CD4-positive, alpha-beta T cell treated with Interleukin-2 at 100 ng/mL for 4 hours (primary cell): ENCODE measurements at regions not wholly inside any gene's neighbourhood (a gene's known extent, or its start where the extent isn't known, plus 50 kb on each side); places are given as distances from the start of the nearest gene placed in this dataset.
"Not testable (repeated sequence)": the region's sequence is repeated elsewhere in the genome, so short reads cannot be mapped to it uniquely, and the experiment has no call there.

Experiments
- DNase-seq: peaks from one replicate; pipeline ENCODE4 v3.0.0-alpha.2; 2020; ENCODE audit warnings: low spot score

GRCh38 chr1:43108080-43108479 lies 64.0 kb downstream of the EBNA1BP2 start:
- DNase-seq, result no peak

- DNase-seq, result no peak
Measured at GRCh38 chr1:43107664-43108063, 64.4 kb downstream of the EBNA1BP2 start.

- no peak for DNase-seq
Measured at GRCh38 chr1:43104027-43104763, 67.9 kb downstream of the EBNA1BP2 start.

GRCh38 chr1:43101061-43101460 lies 71.0 kb downstream of the EBNA1BP2 start:
- DNase-seq, result no peak

- DNase-seq, result no peak
Measured at GRCh38 chr1:43098200-43098599, 73.9 kb downstream of the EBNA1BP2 start.

GRCh38 chr1:43096528-43096927 lies 75.6 kb downstream of the EBNA1BP2 start:
- not testable (repeated sequence) for DNase-seq

GRCh38 chr1:43090812-43091211 lies 81.3 kb downstream of the EBNA1BP2 start:
- DNase-seq, result not testable (repeated sequence)

GRCh38 chr1:43090157-43090556 lies 81.9 kb downstream of the EBNA1BP2 start:
- not testable (repeated sequence) for DNase-seq

GRCh38 chr1:43083375-43083891 lies 88.7 kb downstream of the EBNA1BP2 start:
- no peak for DNase-seq

GRCh38 chr1:43082740-43083139 lies 89.3 kb downstream of the EBNA1BP2 start:
- no peak for DNase-seq

GRCh38 chr1:43077273-43077672 lies 94.8 kb downstream of the EBNA1BP2 start:
- DNase-seq, result no peak

GRCh38 chr1:43074709-43075108 lies 97.4 kb downstream of the EBNA1BP2 start:
- DNase-seq, result no peak

- DNase-seq, result no peak
Measured at GRCh38 chr1:43074244-43074643, 97.8 kb downstream of the EBNA1BP2 start.

GRCh38 chr1:43073490-43074230 lies 98.4 kb downstream of the EBNA1BP2 start:
- peak; percentile 82 for DNase-seq

- no peak for DNase-seq
Measured at GRCh38 chr1:43072314-43072713, 99.8 kb downstream of the EBNA1BP2 start.

GRCh38 chr1:43071241-43071640 lies 100.8 kb downstream of the EBNA1BP2 start:
- no peak for DNase-seq

GRCh38 chr1:43069461-43070050 lies 102.5 kb downstream of the EBNA1BP2 start:
- no peak for DNase-seq

GRCh38 chr1:43068911-43069310 lies 103.2 kb downstream of the EBNA1BP2 start:
- no peak for DNase-seq

- peak; percentile 9 for DNase-seq
Measured at GRCh38 chr1:43067977-43068751, 103.9 kb downstream of the EBNA1BP2 start.

GRCh38 chr1:43067233-43067745 lies 104.8 kb downstream of the EBNA1BP2 start:
- no peak for DNase-seq

- no peak for DNase-seq
Measured at GRCh38 chr1:43066578-43066977, 105.5 kb downstream of the EBNA1BP2 start.
